Naive thymus-derived CD8-positive, alpha-beta T cell (primary cell): ENCODE measurements at regions not wholly inside any gene's neighbourhood (a gene's known extent, or its start where the extent isn't known, plus 50 kb on each side); places are given as distances from the start of the nearest gene placed in this dataset.
"Not testable (repeated sequence)": the region's sequence is repeated elsewhere in the genome, so short reads cannot be mapped to it uniquely, and the experiment has no call there.

ENCODE experiments used
- ATAC-seq, 2 donors: fragments of 150-1000 bp; cut with Tn5 transposase in 1 of 2; sonication (Bioruptor Pico), chemical (Tn5 transposase) in 1 of 2; 1 replicate in 1 of 2; 2 replicates in 1 of 2; pipeline ENCODE4 v1.10.0; 2021; ENCODE audit warnings: mild to moderate bottlenecking in 2 of 2, moderate library complexity in 2 of 2
- POLR2A ChIA-PET: fragments of 350-600 bp; sonication (Branson Sonifier 250); formaldehyde crosslinking; loops from one replicate; lab custom pipeline; 2021; ENCODE audit warnings: antibody characterized with exemption; lab: Charles Lee
- DNase-seq, 10 donors: peaks; one replicate each; pipeline versions ENCODE4 v3.0.0 to v3.0.0-alpha.2; 2020 to 2022
- H3K27ac Mint-ChIP-seq, 10 donors: one replicate each; pipeline ENCODE4 v1.8.0; 2020 to 2022; ENCODE audit warnings: mild to moderate bottlenecking in 10 of 10, mixed read lengths in 10 of 10, moderate library complexity in 4 of 10, inconsistent platforms in 1 of 10
- H3K27me3 Mint-ChIP-seq, 5 donors: one replicate each; pipeline ENCODE4 v1.8.0; 2021 to 2022; ENCODE audit warnings: mixed read lengths in 5 of 5
- H3K36me3 Mint-ChIP-seq, 3 donors: one replicate each; pipeline ENCODE4 v1.8.0; 2020 to 2022; ENCODE audit warnings: mixed read lengths in 3 of 3, mild to moderate bottlenecking in 2 of 3, inconsistent platforms in 1 of 3
- H3K4me1 Mint-ChIP-seq, 4 donors: one replicate each; pipeline ENCODE4 v1.8.0; 2021 to 2022; ENCODE audit warnings: mixed read lengths in 4 of 4
- H3K4me3 Mint-ChIP-seq, 10 donors: one replicate each; pipeline ENCODE4 v1.8.0; 2020 to 2022; ENCODE audit warnings: mild to moderate bottlenecking in 10 of 10, mixed read lengths in 10 of 10, moderate library complexity in 6 of 10, inconsistent platforms in 1 of 10
- H3K9me3 Mint-ChIP-seq, 9 donors: one replicate each; pipeline ENCODE4 v1.8.0; 2020 to 2022; ENCODE audit warnings: mixed read lengths in 9 of 9, mild to moderate bottlenecking in 3 of 9, inconsistent platforms in 1 of 9, moderate library complexity in 1 of 9

- POLR2A ChIA-PET, result no interaction called here
- H3K27ac Mint-ChIP-seq, result no peak overlapping the region
- no peaks in the 10 kb centered on the region for H3K4me1 Mint-ChIP-seq
Measured at GRCh38 chr3:191966556-191966955, 505.6 kb downstream of the PYDC2 start.

GRCh38 chr3:191968299-191968698, 507.3 kb downstream of the PYDC2 start:
- Mint-ChIP-seq H3K9me3 (peaks cover 0 to 7% (median 0%) of the 10 kb centered on the region in 9 donors), H3K27me3 (no peaks in the 10 kb centered on the region), H3K27ac (no peak overlapping the region), H3K4me1 (no peaks in the 10 kb centered on the region), H3K4me3 (no peak overlapping the region), H3K36me3 (no peaks in the 10 kb centered on the region)
- DNase-seq, result no peak
- no peak for ATAC-seq
- POLR2A ChIA-PET, result no interaction called here

More at GRCh38 chr3:191966556-191966955, 505.6 kb downstream of the PYDC2 start:
- no peak for ATAC-seq
- DNase-seq, result no peak
- Mint-ChIP-seq H3K27me3 (no peaks in the 10 kb centered on the region), H3K4me3 (no peak overlapping the region), H3K9me3 (peaks cover 0 to 7% (median 0%) of the 10 kb centered on the region in 9 donors), H3K36me3 (no peaks in the 10 kb centered on the region)

- ATAC-seq (no peak), DNase-seq (no peak)
- H3K36me3 Mint-ChIP-seq, result no peaks in the 10 kb centered on the region
- H3K4me3 Mint-ChIP-seq, result no peak overlapping the region
- POLR2A ChIA-PET, result no interaction called here
- H3K27ac Mint-ChIP-seq, result no peak overlapping the region
- no peaks in the 10 kb centered on the region for H3K27me3 Mint-ChIP-seq
- H3K9me3 Mint-ChIP-seq, result peaks cover 0 to 10% (median 6%) of the 10 kb centered on the region in 9 donors
- H3K4me1 Mint-ChIP-seq, result no peaks in the 10 kb centered on the region
Measured at GRCh38 chr3:191972714-191973398, 511.9 kb downstream of the PYDC2 start.

GRCh38 chr3:191973820-191974219, 512.9 kb downstream of the PYDC2 start:
- Mint-ChIP-seq H3K4me1 (no peaks in the 10 kb centered on the region), H3K36me3 (no peaks in the 10 kb centered on the region), H3K27me3 (no peaks in the 10 kb centered on the region), H3K9me3 (peaks cover 0 to 16% (median 9%) of the 10 kb centered on the region in 9 donors), H3K4me3 (no peak overlapping the region), H3K27ac (no peak overlapping the region)
- DNase-seq (no peak), ATAC-seq (no peak)
- POLR2A ChIA-PET, result no interaction called here

GRCh38 chr3:191975936-191976335, 515.0 kb downstream of the PYDC2 start:
- DNase-seq, result no peak
- H3K4me3 Mint-ChIP-seq, result no peak overlapping the region
- POLR2A ChIA-PET, result no interaction called here
- H3K4me1 Mint-ChIP-seq, result no peaks in the 10 kb centered on the region
- no peak for ATAC-seq
- H3K27me3 Mint-ChIP-seq, result no peaks in the 10 kb centered on the region
- peaks cover 0 to 4% (median 0%) of the 10 kb centered on the region in 3 donors for H3K36me3 Mint-ChIP-seq
- H3K9me3 Mint-ChIP-seq, result peaks cover 5 to 29% (median 14%) of the 10 kb centered on the region in 9 donors
- no peak overlapping the region for H3K27ac Mint-ChIP-seq

GRCh38 chr3:191980443-191980842, 519.5 kb downstream of the PYDC2 start:
- Mint-ChIP-seq H3K36me3 (peaks cover 0 to 4% (median 0%) of the 10 kb centered on the region in 3 donors), H3K4me1 (no peaks in the 10 kb centered on the region), H3K27me3 (no peaks in the 10 kb centered on the region), H3K9me3 (peaks cover 2 to 34% (median 18%) of the 10 kb centered on the region in 9 donors), H3K4me3 (no peak overlapping the region), H3K27ac (no peak overlapping the region)
- DNase-seq (no peak), ATAC-seq (no peak)
- POLR2A ChIA-PET, result no interaction called here

GRCh38 chr3:191982481-191982880, 521.5 kb downstream of the PYDC2 start:
- ATAC-seq, result no peak
- DNase-seq, result no peak
- POLR2A ChIA-PET, result no interaction called here

GRCh38 chr3:191985691-191986090, 524.7 kb downstream of the PYDC2 start:
- ATAC-seq (no peak), DNase-seq (no peak)
- POLR2A ChIA-PET, result no interaction called here
- Mint-ChIP-seq H3K36me3 (peaks cover 0 to 7% (median 0%) of the 10 kb centered on the region in 3 donors), H3K27me3 (no peaks in the 10 kb centered on the region), H3K9me3 (peaks cover 0 to 27% (median 14%) of the 10 kb centered on the region in 9 donors), H3K4me1 (no peaks in the 10 kb centered on the region), H3K4me3 (no peak overlapping the region), H3K27ac (no peak overlapping the region)

More at GRCh38 chr3:191982481-191982880, 521.5 kb downstream of the PYDC2 start:
- Mint-ChIP-seq H3K4me3 (no peak overlapping the region), H3K4me1 (no peaks in the 10 kb centered on the region), H3K9me3 (peaks cover 2 to 34% (median 16%) of the 10 kb centered on the region in 9 donors), H3K27ac (no peak overlapping the region), H3K27me3 (no peaks in the 10 kb centered on the region), H3K36me3 (peaks cover 0 to 4% (median 0%) of the 10 kb centered on the region in 3 donors)

- POLR2A ChIA-PET, result no interaction called here
- peaks cover 7 to 41% (median 18%) of the 10 kb centered on the region in 9 donors for H3K9me3 Mint-ChIP-seq
- ATAC-seq (no peak), DNase-seq (no peak)
- no peak overlapping the region for H3K27ac Mint-ChIP-seq
- no peak overlapping the region for H3K4me3 Mint-ChIP-seq
- H3K4me1 Mint-ChIP-seq, result no peaks in the 10 kb centered on the region
- H3K27me3 Mint-ChIP-seq, result no peaks in the 10 kb centered on the region
- H3K36me3 Mint-ChIP-seq, result peaks cover 0 to 8% (median 0%) of the 10 kb centered on the region in 3 donors
Measured at GRCh38 chr3:191987831-191988350, 526.9 kb downstream of the PYDC2 start.

GRCh38 chr3:191993952-191994351, 533.0 kb downstream of the PYDC2 start:
- H3K4me3 Mint-ChIP-seq, H3K27me3 Mint-ChIP-seq, H3K4me1 Mint-ChIP-seq, POLR2A ChIA-PET, DNase-seq, H3K27ac Mint-ChIP-seq, ATAC-seq: not testable (repeated sequence)
- H3K36me3 Mint-ChIP-seq, result peaks cover 0 to 22% (median 0%) of the 10 kb centered on the region in 3 donors
- peaks cover 14 to 57% (median 34%) of the 10 kb centered on the region in 9 donors for H3K9me3 Mint-ChIP-seq

GRCh38 chr3:191997093-191997492, 536.1 kb downstream of the PYDC2 start:
- Mint-ChIP-seq H3K9me3 (peaks cover 5 to 45% (median 27%) of the 10 kb centered on the region in 9 donors), H3K27ac (no peak overlapping the region), H3K4me1 (no peaks in the 10 kb centered on the region), H3K36me3 (peaks cover 0 to 15% (median 0%) of the 10 kb centered on the region in 3 donors), H3K27me3 (no peaks in the 10 kb centered on the region), H3K4me3 (no peak overlapping the region)
- POLR2A ChIA-PET, result no interaction called here
- DNase-seq (no peak), ATAC-seq (no peak)

GRCh38 chr3:191997579-191998268, 536.8 kb downstream of the PYDC2 start:
- Mint-ChIP-seq H3K27ac (no peak overlapping the region), H3K36me3 (peaks cover 0 to 15% (median 0%) of the 10 kb centered on the region in 3 donors), H3K9me3 (peaks cover 5 to 43% (median 22%) of the 10 kb centered on the region in 9 donors), H3K4me3 (no peak overlapping the region), H3K27me3 (no peaks in the 10 kb centered on the region), H3K4me1 (no peaks in the 10 kb centered on the region)
- POLR2A ChIA-PET, result no interaction called here
- ATAC-seq, result no peak
- DNase-seq, result no peak

- ATAC-seq (no peak), DNase-seq (no peak)
- Mint-ChIP-seq H3K4me3 (no peak overlapping the region), H3K27me3 (no peaks in the 10 kb centered on the region), H3K4me1 (no peaks in the 10 kb centered on the region), H3K27ac (no peak overlapping the region), H3K9me3 (peaks cover 0 to 23% (median 2%) of the 10 kb centered on the region in 9 donors), H3K36me3 (no peaks in the 10 kb centered on the region)
- POLR2A ChIA-PET, result no interaction called here
Measured at GRCh38 chr3:192001218-192001617, 540.3 kb downstream of the PYDC2 start.
